SU-DHL-6 (cell line): ENCODE measurements at regions not wholly inside any gene's neighbourhood (a gene's known extent, or its start where the extent isn't known, plus 50 kb on each side); places are given as distances from the start of the nearest gene placed in this dataset.

Experiments
- H2AFZ ChIP-seq: fragments of 200-600 bp; sonication (generic); 2 replicates; pipeline ENCODE4 v1.6.1; 2014; ENCODE audit warnings: low read depth, mild to moderate bottlenecking, moderate library complexity, mixed read lengths, antibody characterized with exemption, low read length; ENCODE audit not compliant: severe bottlenecking
- H3F3A ChIP-seq: fragments of 200-600 bp; shearing (Covaris generic); 2 replicates; pipeline ENCODE4 v1.6.0; 2016; ENCODE audit warnings: antibody characterized with exemption, mild to moderate bottlenecking; ENCODE audit not compliant: insufficient read depth
- H3K27ac ChIP-seq: fragments of 200-600 bp; sonication (generic); 2 replicates; pipeline ENCODE4 v1.5.1; 2016; ENCODE audit warnings: low read depth, mild to moderate bottlenecking, low read length, moderate library complexity, mixed read lengths
- H3K27me3 ChIP-seq: fragments of 200-600 bp; sonication (generic), shearing (Covaris generic); 2 replicates; pipeline ENCODE4 v1.6.0; 2014; ENCODE audit warnings: mild to moderate bottlenecking, low read length
- H3K36me3 ChIP-seq: fragments of 200-600 bp; sonication (generic); 2 replicates; pipeline ENCODE4 v1.6.1; 2014; ENCODE audit warnings: mild to moderate bottlenecking, low read length, mixed read lengths
- H3K4me2 ChIP-seq: fragments of 300-600, 200-600 bp; shearing (Covaris generic), sonication (generic); 2 replicates; pipeline ENCODE4 v1.6.0; 2014; ENCODE audit warnings: low read length, low read depth, mild to moderate bottlenecking; ENCODE audit not compliant: poor library complexity, severe bottlenecking
- H3K4me3 ChIP-seq: fragments of 200-600 bp; sonication (generic); 2 replicates; pipeline ENCODE4 v1.5.1; 2014; ENCODE audit warnings: antibody characterized with exemption, low read length, mild to moderate bottlenecking, mixed read lengths; ENCODE audit not compliant: insufficient read depth, poor library complexity, severe bottlenecking
- H3K79me2 ChIP-seq: fragments of 200-600 bp; sonication (generic); 2 replicates; pipeline ENCODE4 v1.6.1; 2014; ENCODE audit warnings: mild to moderate bottlenecking, low read length, moderate library complexity; ENCODE audit not compliant: insufficient read depth
- H3K9ac ChIP-seq: fragments of 200-600 bp; sonication (generic); 2 replicates; pipeline ENCODE4 v1.7.0; 2014; ENCODE audit warnings: mild to moderate bottlenecking, low read length
- H3K9me2 ChIP-seq: fragments of 200-600 bp; sonication (generic); replicated peaks from 2 replicates; pipeline ENCODE4 v1.6.1; 2014; ENCODE audit warnings: low read length; ENCODE audit not compliant: insufficient read depth
- H3K9me3 ChIP-seq: fragments of 200-600 bp; sonication (generic); 2 replicates; pipeline ENCODE4 v1.6.1; 2014; ENCODE audit warnings: low read length, mixed read lengths; ENCODE audit not compliant: insufficient read depth
- H4K20me1 ChIP-seq: fragments of 200-600 bp; sonication (generic); 2 replicates; pipeline ENCODE4 v1.6.1; 2014; ENCODE audit warnings: low read depth, mild to moderate bottlenecking, antibody characterized with exemption, low read length, moderate library complexity, mixed read lengths
- EZH2phosphoT487 ChIP-seq: fragments of 200-600 bp; sonication (generic), shearing (Covaris generic); conservative IDR thresholded peaks from 2 replicates; pipeline ENCODE4 v1.6.1; 2018; ENCODE audit warnings: mild to moderate bottlenecking, antibody characterized with exemption, low read length, moderate library complexity, mixed read lengths
- TF ChIP-seq, protein P1 (sequence below): fragments of 200-600 bp; sonication (generic); IDR thresholded peaks from one replicate; pipeline ENCODE4 v1.5.1; 2017; ENCODE audit warnings: antibody characterized with exemption, mild to moderate bottlenecking, low read length, moderate library complexity; ENCODE audit not compliant: insufficient read depth, poor library complexity, severe bottlenecking

DNA sequence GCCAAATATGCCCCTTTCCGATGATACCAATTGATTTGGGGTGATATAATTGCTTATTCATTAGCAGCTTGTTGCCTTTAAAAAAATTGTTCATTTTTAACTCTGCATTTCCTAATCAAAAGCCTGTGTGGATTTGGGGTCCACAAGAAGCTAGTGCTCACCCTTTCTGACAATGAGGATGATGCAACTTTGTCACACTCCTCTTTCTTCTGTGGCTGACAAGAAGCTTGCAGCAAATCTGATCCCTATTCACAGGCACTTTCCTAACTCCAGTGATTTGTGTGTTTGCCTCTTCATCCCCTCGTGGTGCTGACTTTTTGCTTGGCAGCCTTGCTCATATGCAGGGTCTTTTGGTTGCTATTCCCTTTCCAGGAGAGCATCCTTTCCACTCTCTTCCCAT is 182.7 kb upstream of the LDB2 start:
- no peaks in the 10 kb centered on the region for H3K9me2 ChIP-seq
- no peaks in the 10 kb centered on the region for H4K20me1 ChIP-seq
- H3K4me2 ChIP-seq = no peak overlapping the region
- H3F3A ChIP-seq = no peaks in the 10 kb centered on the region
- H3K36me3 ChIP-seq = no peaks in the 10 kb centered on the region
- H3K27ac ChIP-seq = no peak overlapping the region
- no peak overlapping the region for H3K9ac ChIP-seq
- H3K4me3 ChIP-seq = no peak overlapping the region
- TF ChIP-seq, protein P1, sequence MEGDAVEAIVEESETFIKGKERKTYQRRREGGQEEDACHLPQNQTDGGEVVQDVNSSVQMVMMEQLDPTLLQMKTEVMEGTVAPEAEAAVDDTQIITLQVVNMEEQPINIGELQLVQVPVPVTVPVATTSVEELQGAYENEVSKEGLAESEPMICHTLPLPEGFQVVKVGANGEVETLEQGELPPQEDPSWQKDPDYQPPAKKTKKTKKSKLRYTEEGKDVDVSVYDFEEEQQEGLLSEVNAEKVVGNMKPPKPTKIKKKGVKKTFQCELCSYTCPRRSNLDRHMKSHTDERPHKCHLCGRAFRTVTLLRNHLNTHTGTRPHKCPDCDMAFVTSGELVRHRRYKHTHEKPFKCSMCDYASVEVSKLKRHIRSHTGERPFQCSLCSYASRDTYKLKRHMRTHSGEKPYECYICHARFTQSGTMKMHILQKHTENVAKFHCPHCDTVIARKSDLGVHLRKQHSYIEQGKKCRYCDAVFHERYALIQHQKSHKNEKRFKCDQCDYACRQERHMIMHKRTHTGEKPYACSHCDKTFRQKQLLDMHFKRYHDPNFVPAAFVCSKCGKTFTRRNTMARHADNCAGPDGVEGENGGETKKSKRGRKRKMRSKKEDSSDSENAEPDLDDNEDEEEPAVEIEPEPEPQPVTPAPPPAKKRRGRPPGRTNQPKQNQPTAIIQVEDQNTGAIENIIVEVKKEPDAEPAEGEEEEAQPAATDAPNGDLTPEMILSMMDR = no peak
- TF ChIP-seq EZH2phosphoT487 = no peak
- no peaks in the 10 kb centered on the region for H3K79me2 ChIP-seq
- H3K9me3 ChIP-seq = no peaks in the 10 kb centered on the region
- H2AFZ ChIP-seq = no peak overlapping the region
- H3K27me3 ChIP-seq = no peaks in the 10 kb centered on the region

GRCh38 chr4:17077105-17077504 is 178.7 kb upstream of the LDB2 start:
- Histone ChIP-seq H3K9ac (no peak overlapping the region), H4K20me1 (no peaks in the 10 kb centered on the region), H3K36me3 (no peaks in the 10 kb centered on the region; the same call in 1 of the 2 replicates), H3F3A (no peaks in the 10 kb centered on the region), H3K79me2 (no peaks in the 10 kb centered on the region), H2AFZ (no peak overlapping the region), H3K27me3 (no peaks in the 10 kb centered on the region), H3K9me2 (no peaks in the 10 kb centered on the region), H3K27ac (no peak overlapping the region), H3K4me3 (no peak overlapping the region), H3K4me2 (no peak overlapping the region), H3K9me3 (no peaks in the 10 kb centered on the region)
- TF ChIP-seq EZH2phosphoT487 = no peak
- TF ChIP-seq, protein P1 = no peak

- H2AFZ ChIP-seq = no peak overlapping the region
- H3K27me3 ChIP-seq = no peaks in the 10 kb centered on the region
- no peaks in the 10 kb centered on the region for H3F3A ChIP-seq
- H4K20me1 ChIP-seq = no peaks in the 10 kb centered on the region
- no peak overlapping the region for H3K27ac ChIP-seq
- H3K9ac ChIP-seq = no peak overlapping the region
- no peaks in the 10 kb centered on the region for H3K79me2 ChIP-seq
- H3K4me3 ChIP-seq = no peak overlapping the region
- TF ChIP-seq, protein P1 = no peak
- no peak for TF ChIP-seq EZH2phosphoT487
- H3K4me2 ChIP-seq = no peak overlapping the region
- H3K9me2 ChIP-seq = no peaks in the 10 kb centered on the region
- no peaks in the 10 kb centered on the region for H3K9me3 ChIP-seq
- no peaks in the 10 kb centered on the region; the same call in 1 of the 2 replicates for H3K36me3 ChIP-seq
Observed at GRCh38 chr4:17072483-17072882, 174.0 kb upstream of the LDB2 start.

- no peak overlapping the region for H3K9ac ChIP-seq
- H3K36me3 ChIP-seq = no peaks in the 10 kb centered on the region
- no peak overlapping the region for H3K27ac ChIP-seq
- H3K9me2 ChIP-seq = no peaks in the 10 kb centered on the region
- no peaks in the 10 kb centered on the region for H3F3A ChIP-seq
- H3K79me2 ChIP-seq = no peaks in the 10 kb centered on the region
- no peak overlapping the region for H2AFZ ChIP-seq
- TF ChIP-seq EZH2phosphoT487 = no peak
- TF ChIP-seq, protein P1 = no peak
- H3K27me3 ChIP-seq = no peaks in the 10 kb centered on the region
- no peaks in the 10 kb centered on the region for H3K9me3 ChIP-seq
- no peak overlapping the region for H3K4me2 ChIP-seq
- H3K4me3 ChIP-seq = no peak overlapping the region
- no peaks in the 10 kb centered on the region for H4K20me1 ChIP-seq
Observed at GRCh38 chr4:17068891-17069290, 170.4 kb upstream of the LDB2 start.
